Astrocyte (in vitro differentiated cells and primary cell): ENCODE measurements at regions not wholly inside any gene's neighbourhood (a gene's known extent, or its start where the extent isn't known, plus 50 kb on each side); places are given as distances from the start of the nearest gene placed in this dataset.

ENCODE experiments used
- EZH2 ChIP-seq: IDR thresholded peaks from 2 replicates; pipeline ENCODE4 v1.6.1; 2012; ENCODE audit warnings: mild to moderate bottlenecking, low read length, inconsistent platforms; ENCODE audit not compliant: insufficient read depth
- TF ChIP-seq, protein P1 (sequence below): IDR thresholded peaks from 2 replicates; pipeline ENCODE4 v1.5.1; 2011; ENCODE audit warnings: low read depth, mild to moderate bottlenecking, inconsistent platforms, low read length, moderate library complexity; ENCODE audit not compliant: insufficient read depth

DNA sequence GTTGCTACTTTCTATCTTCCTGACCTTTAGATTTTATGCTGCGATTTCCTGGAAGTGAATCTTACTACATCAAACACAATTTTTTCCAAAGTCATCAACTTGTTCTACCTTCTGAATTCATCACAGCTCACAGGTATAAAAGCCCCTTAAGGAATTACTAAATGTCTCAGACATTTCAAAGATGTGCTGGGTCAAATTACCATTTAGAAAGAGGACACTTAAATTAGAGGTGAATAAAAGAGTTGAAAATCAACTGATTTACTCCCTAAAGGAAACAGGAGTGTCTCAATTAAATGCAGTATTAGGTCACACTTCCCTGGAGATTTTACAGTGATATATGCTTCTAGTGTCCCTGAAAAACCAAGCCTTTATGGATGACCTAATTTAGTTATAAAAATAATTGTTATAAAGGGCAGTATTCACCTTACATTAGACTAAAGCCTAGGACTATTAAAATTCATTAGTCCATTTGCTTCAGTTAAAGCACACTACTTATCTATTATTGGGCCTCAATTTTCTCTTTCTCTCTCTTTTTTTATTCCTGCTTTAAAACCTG lies 128.8 kb downstream of the GMNC start:
- TF ChIP-seq, protein P1, sequence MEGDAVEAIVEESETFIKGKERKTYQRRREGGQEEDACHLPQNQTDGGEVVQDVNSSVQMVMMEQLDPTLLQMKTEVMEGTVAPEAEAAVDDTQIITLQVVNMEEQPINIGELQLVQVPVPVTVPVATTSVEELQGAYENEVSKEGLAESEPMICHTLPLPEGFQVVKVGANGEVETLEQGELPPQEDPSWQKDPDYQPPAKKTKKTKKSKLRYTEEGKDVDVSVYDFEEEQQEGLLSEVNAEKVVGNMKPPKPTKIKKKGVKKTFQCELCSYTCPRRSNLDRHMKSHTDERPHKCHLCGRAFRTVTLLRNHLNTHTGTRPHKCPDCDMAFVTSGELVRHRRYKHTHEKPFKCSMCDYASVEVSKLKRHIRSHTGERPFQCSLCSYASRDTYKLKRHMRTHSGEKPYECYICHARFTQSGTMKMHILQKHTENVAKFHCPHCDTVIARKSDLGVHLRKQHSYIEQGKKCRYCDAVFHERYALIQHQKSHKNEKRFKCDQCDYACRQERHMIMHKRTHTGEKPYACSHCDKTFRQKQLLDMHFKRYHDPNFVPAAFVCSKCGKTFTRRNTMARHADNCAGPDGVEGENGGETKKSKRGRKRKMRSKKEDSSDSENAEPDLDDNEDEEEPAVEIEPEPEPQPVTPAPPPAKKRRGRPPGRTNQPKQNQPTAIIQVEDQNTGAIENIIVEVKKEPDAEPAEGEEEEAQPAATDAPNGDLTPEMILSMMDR, result no peak
- TF ChIP-seq EZH2, result no peak
